ENCODE measurements at regions not wholly inside any gene's neighbourhood (a gene's known extent, or its start where the extent isn't known, plus 50 kb on each side); places are given as distances from the start of the nearest gene placed in this dataset.

GRCh38 chr1:38257374-38257773 lies 210.8 kb upstream of the POU3F1 start:
- no peak for TF ChIP-seq CTCF (IDR thresholded peaks at IDR 0.05)
- no peak for TF ChIP-seq POLR2A (IDR thresholded peaks at IDR 0.05)
